Astrocyte of the spinal cord (primary cell): ENCODE measurements at regions not wholly inside any gene's neighbourhood (a gene's known extent, or its start where the extent isn't known, plus 50 kb on each side); places are given as distances from the start of the nearest gene placed in this dataset.

ENCODE experiments used
- DNase-seq: peaks from one replicate; pipeline ENCODE4 v3.0.0; 2011; ENCODE audit warnings: low read depth, low spot score
- H3K4me3 ChIP-seq: 2 replicates; pipeline ENCODE4 v1.5.1; 2011; ENCODE audit warnings: low read depth, mild to moderate bottlenecking, low read length, moderate library complexity
- in situ Hi-C: cut with HindIII; loops from 2 replicates; pipeline ENCODE4 v1.10.0; 2017; ENCODE audit warnings: low sequenced_read_pairs
- TF ChIP-seq, protein P1 (sequence below): IDR thresholded peaks from 2 replicates; pipeline ENCODE4 v1.5.1; 2012; ENCODE audit warnings: low read depth, mild to moderate bottlenecking, low read length, inconsistent platforms

DNA sequence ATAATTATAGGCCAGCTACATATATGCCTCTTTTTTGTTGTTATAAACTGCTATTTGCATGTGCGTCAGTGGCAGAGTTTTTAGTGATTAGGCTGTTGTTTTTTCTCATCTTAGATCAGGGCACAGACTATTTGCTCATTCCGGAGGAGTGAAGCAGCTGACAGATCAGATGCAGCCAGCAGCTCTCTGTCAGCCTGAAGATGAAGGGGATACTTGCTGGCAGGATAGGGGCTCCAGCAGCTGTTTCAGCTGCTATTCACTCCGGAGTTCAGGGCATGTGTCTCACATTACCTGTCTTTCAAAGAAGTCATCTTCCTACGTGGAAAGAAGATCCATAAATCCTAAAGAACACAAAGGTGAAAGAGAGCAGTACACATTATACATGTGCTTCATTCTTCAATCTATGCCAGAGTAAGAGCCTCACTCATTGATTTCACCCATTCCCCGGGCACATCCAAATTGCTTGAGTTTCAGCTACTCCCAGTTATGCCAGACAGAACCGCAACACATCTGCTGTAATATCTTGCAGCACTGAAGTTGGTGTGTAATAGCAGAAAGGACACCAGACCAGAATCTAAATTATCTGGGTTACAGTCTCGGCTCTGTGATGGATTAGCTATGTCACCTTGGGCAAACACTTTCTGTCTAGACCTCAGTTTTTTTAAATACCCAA lies 182.8 kb upstream of the CHRM2 start:
- H3K4me3 ChIP-seq, result no peak overlapping the region
- in situ Hi-C loops, result no loop called here
- no peak for DNase-seq
- TF ChIP-seq, protein P1, sequence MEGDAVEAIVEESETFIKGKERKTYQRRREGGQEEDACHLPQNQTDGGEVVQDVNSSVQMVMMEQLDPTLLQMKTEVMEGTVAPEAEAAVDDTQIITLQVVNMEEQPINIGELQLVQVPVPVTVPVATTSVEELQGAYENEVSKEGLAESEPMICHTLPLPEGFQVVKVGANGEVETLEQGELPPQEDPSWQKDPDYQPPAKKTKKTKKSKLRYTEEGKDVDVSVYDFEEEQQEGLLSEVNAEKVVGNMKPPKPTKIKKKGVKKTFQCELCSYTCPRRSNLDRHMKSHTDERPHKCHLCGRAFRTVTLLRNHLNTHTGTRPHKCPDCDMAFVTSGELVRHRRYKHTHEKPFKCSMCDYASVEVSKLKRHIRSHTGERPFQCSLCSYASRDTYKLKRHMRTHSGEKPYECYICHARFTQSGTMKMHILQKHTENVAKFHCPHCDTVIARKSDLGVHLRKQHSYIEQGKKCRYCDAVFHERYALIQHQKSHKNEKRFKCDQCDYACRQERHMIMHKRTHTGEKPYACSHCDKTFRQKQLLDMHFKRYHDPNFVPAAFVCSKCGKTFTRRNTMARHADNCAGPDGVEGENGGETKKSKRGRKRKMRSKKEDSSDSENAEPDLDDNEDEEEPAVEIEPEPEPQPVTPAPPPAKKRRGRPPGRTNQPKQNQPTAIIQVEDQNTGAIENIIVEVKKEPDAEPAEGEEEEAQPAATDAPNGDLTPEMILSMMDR, result no peak

DNA sequence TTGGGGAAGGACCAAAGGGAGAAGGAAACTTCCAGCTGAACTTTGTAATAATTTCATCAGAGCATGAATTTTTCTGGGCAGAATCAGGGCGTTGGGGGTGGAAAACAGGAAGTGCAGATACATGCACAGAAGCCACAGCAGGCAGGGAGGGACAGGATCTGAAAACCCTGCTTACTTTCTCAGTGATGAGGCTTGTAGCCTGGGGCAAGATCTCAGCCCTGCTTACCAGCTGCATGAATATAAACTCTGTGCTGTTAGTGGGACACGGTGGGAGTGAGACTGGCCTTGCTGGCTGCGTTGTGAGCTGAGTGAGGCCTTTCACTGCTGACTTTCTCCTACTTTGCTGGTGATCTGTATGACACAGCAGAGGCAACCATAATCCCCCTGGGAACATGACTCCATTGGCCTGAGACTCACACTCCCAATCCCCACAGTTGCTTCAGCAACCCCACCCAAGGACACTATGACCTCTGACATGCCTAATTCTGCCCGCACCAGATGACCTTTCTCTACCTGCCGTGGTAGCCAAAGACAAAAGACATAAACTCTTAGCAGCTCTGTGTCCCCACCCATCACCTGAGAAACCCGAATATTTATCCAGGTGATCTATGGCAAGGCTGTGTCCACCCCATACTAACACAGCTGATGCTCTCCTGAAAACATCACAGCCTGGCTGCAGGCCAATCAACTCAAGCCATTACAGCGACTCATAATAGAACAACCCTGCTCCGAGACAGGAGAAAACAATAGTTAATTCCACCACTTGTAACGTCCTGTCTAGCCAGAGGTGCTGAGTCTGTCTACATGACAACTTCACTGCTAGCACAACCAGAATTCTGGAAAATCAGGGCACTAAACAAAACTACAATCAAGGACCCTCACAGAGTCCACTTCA lies 190.7 kb upstream of the CHRM2 start:
- in situ Hi-C loops, result no loop called here
- no peak overlapping the region for H3K4me3 ChIP-seq
- peak; percentile 62 for DNase-seq
- TF ChIP-seq, protein P1, result no peak

DNA sequence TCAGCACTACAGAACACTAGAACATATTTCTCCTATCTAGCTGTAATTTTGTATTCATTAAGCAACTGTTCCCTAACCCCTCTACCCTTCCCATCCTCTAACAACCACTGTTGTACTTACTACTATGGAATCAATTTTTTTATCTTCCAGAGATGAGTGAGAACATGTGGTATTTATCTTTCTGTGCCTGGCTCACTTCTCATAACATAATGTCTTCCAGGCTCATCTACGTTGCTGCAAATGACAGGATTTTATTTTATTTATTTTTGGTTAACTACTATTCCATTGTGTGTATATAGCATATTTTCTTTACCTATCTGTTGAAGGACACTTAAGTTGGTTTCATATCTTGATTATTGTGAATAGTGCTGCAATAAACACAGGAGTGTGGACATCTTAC lies 200.9 kb upstream of the CHRM2 start:
- TF ChIP-seq, protein P1, result no peak
- H3K4me3 ChIP-seq, result no peak overlapping the region
- in situ Hi-C loops, result no loop called here
- DNase-seq, result no peak

DNA sequence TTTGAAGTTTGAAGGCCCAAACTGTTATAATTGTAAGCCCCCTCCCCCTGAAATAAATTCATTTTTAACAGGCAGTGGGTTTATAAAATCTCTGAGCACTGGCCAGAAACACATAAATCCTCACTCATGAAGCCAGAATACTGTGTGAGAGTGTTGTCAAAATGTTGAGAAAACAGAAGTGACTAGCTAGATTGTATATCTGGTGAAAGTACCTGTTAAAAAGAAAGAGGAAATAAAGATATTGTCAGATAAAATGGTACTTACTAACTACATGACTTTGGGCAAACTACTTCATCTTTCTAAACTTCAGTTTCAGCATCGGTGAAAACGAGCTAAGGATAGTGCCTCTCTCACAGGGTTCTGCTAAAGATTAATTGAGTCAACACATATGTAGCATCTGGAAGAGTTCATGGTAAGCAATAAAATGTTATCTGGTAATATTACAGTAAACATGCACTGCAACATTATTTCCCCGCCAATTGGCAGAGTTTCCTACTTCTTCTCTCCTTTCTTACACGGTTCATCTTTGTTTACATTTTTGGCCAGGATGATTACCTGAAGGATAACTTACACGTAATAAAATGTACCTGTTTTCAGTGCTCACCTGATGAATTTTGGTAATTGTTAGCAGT lies 202.5 kb upstream of the CHRM2 start:
- in situ Hi-C loops, result no loop called here
- no peak overlapping the region for H3K4me3 ChIP-seq
- DNase-seq, result no peak
- TF ChIP-seq, protein P1, result no peak

DNA sequence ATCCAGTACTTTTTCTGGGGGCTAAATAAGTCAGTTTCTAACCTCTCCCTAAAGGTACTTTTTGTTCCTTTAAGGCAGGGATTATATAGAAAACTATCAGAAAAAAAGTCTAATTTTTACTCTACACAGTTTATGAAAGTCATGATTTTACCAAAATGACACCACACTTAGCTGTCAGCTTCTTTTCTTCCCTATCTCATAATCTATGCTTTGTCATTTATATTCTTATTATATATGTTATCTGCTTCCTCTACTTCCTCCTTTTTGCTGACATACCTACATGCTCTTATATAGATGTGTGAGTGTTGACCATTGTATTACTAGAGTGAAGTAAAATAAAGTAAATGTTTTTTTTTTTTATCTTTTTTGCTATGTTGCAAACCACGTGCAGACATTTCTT lies 203.9 kb upstream of the CHRM2 start:
- DNase-seq, result no peak
- TF ChIP-seq, protein P1, result no peak
- in situ Hi-C loops, result no loop called here
- no peak overlapping the region for H3K4me3 ChIP-seq

DNA sequence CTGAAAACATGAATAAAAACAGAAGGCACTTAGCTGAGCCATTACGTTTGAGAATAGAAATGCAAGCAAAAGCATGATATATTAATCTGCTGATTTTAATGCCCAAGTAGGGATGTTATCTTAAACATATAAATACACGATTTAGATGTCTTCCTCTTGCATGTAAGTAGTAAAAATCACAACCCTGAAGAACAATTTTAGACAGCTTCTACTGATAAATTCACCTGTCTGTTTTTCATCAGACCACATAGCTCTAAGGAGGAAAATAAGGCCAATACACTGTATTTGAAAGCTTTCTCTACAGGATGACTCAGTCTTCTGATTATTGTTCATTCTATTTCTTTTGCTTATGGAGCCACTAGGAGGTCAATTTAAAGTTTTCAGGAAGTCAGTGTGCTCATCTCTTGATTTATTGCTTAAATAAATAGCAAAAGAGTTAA lies 210.9 kb upstream of the CHRM2 start:
- in situ Hi-C loops, result no loop called here
- no peak overlapping the region for H3K4me3 ChIP-seq
- TF ChIP-seq, protein P1, result no peak
- DNase-seq, result peak; percentile 22
